ENCODE measurements at regions not wholly inside any gene's neighbourhood (a gene's known extent, or its start where the extent isn't known, plus 50 kb on each side); places are given as distances from the start of the nearest gene placed in this dataset.
A peak's percentile ranks its signal among the peaks of the same experiment; 100 is the strongest.
"Not testable (repeated sequence)": the region's sequence is repeated elsewhere in the genome, so short reads cannot be mapped to it uniquely, and the experiment has no call there.

DNA sequence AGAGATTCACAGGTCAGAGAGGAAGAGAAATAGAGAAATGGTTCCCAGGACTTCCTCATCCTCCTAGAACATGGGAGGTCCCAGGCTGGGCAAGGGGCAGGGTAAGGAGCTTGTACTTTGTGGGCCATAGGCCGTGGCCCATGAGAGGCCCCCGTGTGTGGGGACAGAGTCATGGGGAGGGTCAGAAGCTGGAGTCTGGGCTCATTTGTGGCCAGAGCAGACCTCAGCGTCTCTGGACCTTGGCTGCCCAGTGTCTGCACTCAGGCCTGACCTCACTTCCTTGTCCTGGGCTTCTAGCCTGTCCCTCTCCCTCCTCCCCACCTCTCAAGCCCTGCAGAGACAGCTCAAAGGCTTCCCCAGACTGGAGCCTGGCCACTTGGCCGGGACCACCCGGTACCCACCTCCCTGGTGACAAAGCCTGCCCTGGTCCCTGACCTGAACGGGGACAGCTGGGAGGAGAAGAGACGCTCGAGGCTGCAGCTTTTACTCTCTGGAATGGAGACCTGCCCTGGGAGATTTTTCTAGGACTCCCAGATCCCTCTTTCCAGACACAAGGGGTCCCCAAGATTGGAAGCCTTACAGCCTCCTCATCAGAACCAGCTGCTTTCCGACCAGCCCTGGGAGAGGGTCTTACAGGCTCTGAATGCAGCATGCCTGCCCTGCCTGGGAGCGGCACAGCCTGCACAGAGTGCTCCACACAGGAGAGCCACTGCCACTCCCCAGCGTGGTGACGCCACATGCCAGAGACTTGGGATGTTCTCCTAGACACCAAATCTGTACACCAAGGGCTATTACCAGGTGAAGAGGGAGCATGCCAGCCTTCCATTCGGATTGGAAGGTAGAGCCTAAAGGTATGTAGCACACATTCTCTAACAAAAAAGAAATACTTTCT is 569.0 kb upstream of the B3GAT1 start:
- DNase-seq, result peak in 1 of 3 donors; percentile 47
- Histone ChIP-seq H3K4me3 (no peak overlapping the region), H3K27ac (no peak overlapping the region), H3K4me1 (no peaks in the 10 kb centered on the region), H3K36me3 (no peaks in the 10 kb centered on the region), H3K27me3 (no peaks in the 10 kb centered on the region), H3K9me3 (no peaks in the 10 kb centered on the region)
- intact Hi-C loops (cut with DNase I), result no loop called here
- 20% methylated on average over 3 of the region's 13 CpGs for WGBS (ENCODE audit: insufficient coverage, low coverage, low lambda C conversion rate, missing lambda C conversion rate)
- TF ChIP-seq POLR2A (IDR thresholded peaks at IDR 0.05), result no peak
- TF ChIP-seq, protein P1, sequence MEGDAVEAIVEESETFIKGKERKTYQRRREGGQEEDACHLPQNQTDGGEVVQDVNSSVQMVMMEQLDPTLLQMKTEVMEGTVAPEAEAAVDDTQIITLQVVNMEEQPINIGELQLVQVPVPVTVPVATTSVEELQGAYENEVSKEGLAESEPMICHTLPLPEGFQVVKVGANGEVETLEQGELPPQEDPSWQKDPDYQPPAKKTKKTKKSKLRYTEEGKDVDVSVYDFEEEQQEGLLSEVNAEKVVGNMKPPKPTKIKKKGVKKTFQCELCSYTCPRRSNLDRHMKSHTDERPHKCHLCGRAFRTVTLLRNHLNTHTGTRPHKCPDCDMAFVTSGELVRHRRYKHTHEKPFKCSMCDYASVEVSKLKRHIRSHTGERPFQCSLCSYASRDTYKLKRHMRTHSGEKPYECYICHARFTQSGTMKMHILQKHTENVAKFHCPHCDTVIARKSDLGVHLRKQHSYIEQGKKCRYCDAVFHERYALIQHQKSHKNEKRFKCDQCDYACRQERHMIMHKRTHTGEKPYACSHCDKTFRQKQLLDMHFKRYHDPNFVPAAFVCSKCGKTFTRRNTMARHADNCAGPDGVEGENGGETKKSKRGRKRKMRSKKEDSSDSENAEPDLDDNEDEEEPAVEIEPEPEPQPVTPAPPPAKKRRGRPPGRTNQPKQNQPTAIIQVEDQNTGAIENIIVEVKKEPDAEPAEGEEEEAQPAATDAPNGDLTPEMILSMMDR (IDR thresholded peaks at IDR 0.05), result no peak
- ATAC-seq, result peak; percentile 54 to 81 (median 62)

DNA sequence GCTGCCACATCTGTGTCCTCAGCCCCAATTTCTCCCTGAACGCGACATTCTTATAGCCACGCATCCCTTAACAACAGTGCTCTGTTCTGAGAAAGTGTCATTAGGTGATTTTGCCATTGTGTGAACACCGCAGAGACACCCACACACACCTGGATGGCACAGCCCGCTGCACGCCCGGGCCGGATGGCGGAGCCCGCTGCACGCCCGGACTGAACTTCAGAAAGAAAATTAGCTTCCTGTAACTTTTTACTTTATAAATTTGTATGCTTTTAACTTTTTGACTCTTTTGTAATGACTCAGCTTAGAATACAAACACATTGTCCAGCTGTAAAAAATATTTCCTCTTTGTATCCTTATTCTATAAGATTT is 567.0 kb upstream of the B3GAT1 start:
- WGBS (ENCODE audit: insufficient coverage, low coverage, low lambda C conversion rate, missing lambda C conversion rate), result 86% methylated on average over 10 of the region's 12 CpGs
- H3K4me1 ChIP-seq; H3K4me3 ChIP-seq; H3K27me3 ChIP-seq; ATAC-seq; DNase-seq; H3K27ac ChIP-seq; H3K9me3 ChIP-seq; intact Hi-C loops (cut with DNase I); H3K36me3 ChIP-seq: not testable (repeated sequence)

DNA sequence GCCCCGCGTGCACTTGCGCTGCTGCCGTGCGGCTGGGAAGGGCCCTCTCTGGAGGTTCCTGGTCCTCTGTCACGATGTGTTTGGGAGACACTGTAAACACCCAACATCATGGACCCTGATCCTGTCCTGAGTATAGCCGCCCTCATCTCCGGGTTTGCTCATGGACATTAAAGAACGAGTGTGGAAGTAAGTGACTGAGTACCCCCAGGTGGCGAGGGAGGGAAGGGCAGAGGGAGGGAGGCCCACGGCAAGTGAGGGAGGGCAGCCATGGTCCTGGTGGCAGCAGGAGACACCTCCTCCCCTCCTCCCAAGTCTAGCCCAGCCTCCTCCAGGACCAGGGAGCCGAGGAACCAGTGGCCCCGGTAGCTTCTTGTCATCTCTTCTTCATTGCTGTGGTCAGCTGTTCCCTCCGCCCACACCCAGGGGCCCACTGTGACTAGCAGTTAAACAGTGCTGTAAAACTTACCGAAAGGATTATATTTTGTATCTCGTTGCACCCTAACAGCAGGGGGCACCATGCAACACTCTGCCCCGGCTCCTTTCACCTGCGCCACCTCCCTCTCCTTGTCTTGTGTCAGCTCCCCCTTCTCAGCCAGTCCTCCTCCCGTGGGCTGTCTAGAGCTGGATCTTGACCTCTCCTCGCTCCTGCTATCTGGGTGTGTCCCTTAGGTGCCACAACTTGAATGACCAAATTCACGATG is 566.5 kb upstream of the B3GAT1 start:
- H3K27ac ChIP-seq, result no peak overlapping the region
- intact Hi-C loops (cut with DNase I), result no loop called here
- WGBS (ENCODE audit: insufficient coverage, low coverage, low lambda C conversion rate, missing lambda C conversion rate), result 76% methylated on average over 13 of the region's 21 CpGs
- no peaks in the 10 kb centered on the region for H3K9me3 ChIP-seq
- H3K4me1 ChIP-seq, result no peaks in the 10 kb centered on the region
- no peak for ATAC-seq
- TF ChIP-seq, protein P1 (IDR thresholded peaks at IDR 0.05), result no peak
- TF ChIP-seq POLR2A (IDR thresholded peaks at IDR 0.05), result no peak
- no peak overlapping the region for H3K4me3 ChIP-seq
- no peak for DNase-seq
- H3K36me3 ChIP-seq, result no peaks in the 10 kb centered on the region
- H3K27me3 ChIP-seq, result no peaks in the 10 kb centered on the region

DNA sequence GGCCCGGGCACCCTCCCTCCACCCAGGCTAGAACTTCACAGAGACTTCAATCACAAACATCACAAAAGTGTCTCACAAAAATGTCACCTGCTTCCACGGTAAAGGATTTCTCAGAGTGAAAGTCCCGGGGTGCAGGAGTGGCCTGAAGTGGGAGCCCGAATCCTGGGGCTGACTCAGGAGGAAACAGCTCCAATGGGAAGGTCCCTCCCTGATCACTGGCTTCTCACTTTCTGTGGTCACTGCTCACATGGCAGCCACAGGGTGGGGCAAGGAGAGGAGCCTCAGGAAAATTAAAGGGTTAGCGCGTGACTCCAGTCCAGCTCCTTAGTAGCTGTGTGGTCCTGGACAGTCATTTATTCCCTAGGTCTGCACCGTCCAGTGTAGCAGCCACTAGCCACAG is 564.5 kb upstream of the B3GAT1 start:
- H3K36me3 ChIP-seq, result no peaks in the 10 kb centered on the region
- ATAC-seq (no peak), DNase-seq (no peak)
- H3K9me3 ChIP-seq, result no peaks in the 10 kb centered on the region
- no peaks in the 10 kb centered on the region for H3K4me1 ChIP-seq
- H3K4me3 ChIP-seq, result no peak overlapping the region
- 50% methylated on average over 6 of the region's 7 CpGs for WGBS (ENCODE audit: insufficient coverage, low coverage, low lambda C conversion rate, missing lambda C conversion rate)
- intact Hi-C loops (cut with DNase I), result no loop called here
- TF ChIP-seq POLR2A (IDR thresholded peaks at IDR 0.05), result no peak
- TF ChIP-seq, protein P1 (IDR thresholded peaks at IDR 0.05), result no peak
- no peak overlapping the region for H3K27ac ChIP-seq
- H3K27me3 ChIP-seq, result no peaks in the 10 kb centered on the region

DNA sequence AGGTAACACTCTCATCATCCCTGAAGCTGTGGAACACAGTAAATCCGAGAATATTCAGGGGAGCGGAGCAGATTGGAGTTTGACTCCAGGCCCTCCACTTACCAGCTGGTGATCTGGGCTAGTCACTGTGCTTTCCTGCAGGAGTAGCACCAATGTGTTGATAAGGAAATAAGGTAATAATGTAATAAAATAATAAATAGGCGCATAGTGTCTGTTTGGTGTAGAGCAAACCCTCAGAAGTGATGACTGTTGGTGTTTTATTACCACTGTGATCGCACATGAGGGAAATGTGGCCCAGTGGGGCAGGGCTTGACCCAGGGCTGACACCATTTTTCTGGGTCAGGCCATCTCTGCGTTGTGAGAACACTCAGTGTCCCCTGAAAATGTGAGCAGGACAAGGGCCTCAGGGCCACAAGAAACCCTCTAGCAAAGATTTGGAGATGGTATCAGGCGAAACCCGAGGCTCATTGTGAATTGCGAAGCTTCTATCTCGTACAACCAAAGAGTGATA is 563.9 kb upstream of the B3GAT1 start:
- no peak for DNase-seq
- WGBS (ENCODE audit: insufficient coverage, low coverage, low lambda C conversion rate, missing lambda C conversion rate), result 51% methylated on average over 9 of the region's 9 CpGs
- no peaks in the 10 kb centered on the region for H3K27me3 ChIP-seq
- no peak for ATAC-seq
- no peaks in the 10 kb centered on the region for H3K36me3 ChIP-seq
- H3K9me3 ChIP-seq, result no peaks in the 10 kb centered on the region
- no peaks in the 10 kb centered on the region for H3K4me1 ChIP-seq
- H3K4me3 ChIP-seq, result no peak overlapping the region
- no peak for TF ChIP-seq POLR2A (IDR thresholded peaks at IDR 0.05)
- TF ChIP-seq, protein P1 (IDR thresholded peaks at IDR 0.05), result no peak
- intact Hi-C loops (cut with DNase I), result no loop called here
- H3K27ac ChIP-seq, result no peak overlapping the region

Data from right lobe of liver (tissue), 6 donors.